A549 (cell line): ENCODE measurements at regions not wholly inside any gene's neighbourhood (a gene's known extent, or its start where the extent isn't known, plus 50 kb on each side); places are given as distances from the start of the nearest gene placed in this dataset.

Experiments used
- ATAC-seq, 2 experiments: fragments of 200-7000 bp in 1 of 2; fragments of >200 bp in 1 of 2; cut with Nextera tagmentation in 1 of 2; cut with Tn5 transposase in 1 of 2; 3 replicates each; pipeline versions ENCODE4 v1.8.0 to v1.9.1; 2018 to 2020; ENCODE audit warnings: mild to moderate bottlenecking in 1 of 2, moderate library complexity in 1 of 2
- CTCF ChIA-PET: fragments of 300-600 bp; sonication (Branson Sonifier 250); formaldehyde crosslinking; extraction: SDS; loops from one replicate; lab custom pipeline; 2021; ENCODE audit warnings: antibody characterized with exemption, inconsistent platforms; lab: Yijun Ruan, JAX
- POLR2A ChIA-PET: fragments of 350-600 bp; formaldehyde crosslinking; extraction: SDS; loops from one replicate; lab custom pipeline; 2021; ENCODE audit warnings: antibody characterized with exemption, inconsistent platforms; lab: Yijun Ruan, JAX
- DNase-seq, 2 experiments: peaks; one replicate each; pipeline versions ENCODE4 v3.0.0 to v3.0.0-alpha.2; 2011 to 2016; ENCODE audit warnings: low read depth in 1 of 2, low spot score in 1 of 2
- FAIRE-seq: peaks from 2 replicates; lab custom pipeline; 2011; peaks lifted over from hg19 to GRCh38; lab: Jason Lieb, UNC
- H3K27ac ChIP-seq, 2 experiments: fragments of >200 bp; sonication (Bioruptor Twin); formaldehyde crosslinking; 3 replicates each; pipeline ENCODE4 v1.5.1; 2016 to 2017
- H3K4me1 ChIP-seq: fragments of >200 bp; sonication (Bioruptor Twin); formaldehyde crosslinking; 3 replicates; pipeline ENCODE4 v1.6.1; 2016
- H3K4me2 ChIP-seq: fragments of >200 bp; sonication (Bioruptor Twin); formaldehyde crosslinking; 3 replicates; pipeline ENCODE4 v1.6.1; 2016
- H3K4me3 ChIP-seq: fragments of >200 bp; sonication (Bioruptor Twin); formaldehyde crosslinking; 3 replicates; pipeline ENCODE4 v1.5.1; 2016
- H3K9me3 ChIP-seq: fragments of >200 bp; sonication (Bioruptor Twin); formaldehyde crosslinking; 3 replicates; pipeline ENCODE4 v1.6.1; 2016
- CBX8 ChIP-seq: fragments of 200-600 bp; sonication (generic); IDR thresholded peaks from 2 replicates; pipeline ENCODE4 v1.6.1; 2016
- EHF ChIP-seq: fragments of 250-450 bp; sonication (Bioruptor Pico); IDR thresholded peaks from 2 replicates; pipeline ENCODE4 v1.5.0; 2020; ENCODE audit warnings: mild to moderate bottlenecking
- FOXS1 ChIP-seq: fragments of 250-450 bp; sonication (Bioruptor Pico); IDR thresholded peaks from 2 replicates; pipeline ENCODE4 v1.5.0; 2020; ENCODE audit warnings: mild to moderate bottlenecking, moderate library complexity
- HDAC2 ChIP-seq: fragments of 200-600 bp; sonication (generic); IDR thresholded peaks from 2 replicates; pipeline ENCODE4 v1.6.1; 2016
- JUN ChIP-seq, 2 experiments: fragments of >200 bp; sonication (Bioruptor Twin); formaldehyde crosslinking; IDR thresholded peaks; 2 replicates in 1 of 2; 3 replicates in 1 of 2; pipeline ENCODE4 v1.6.1; 2016 to 2017
- MAZ ChIP-seq: fragments of 150-350 bp; IDR thresholded peaks from 2 replicates; pipeline ENCODE4 v1.6.1; 2014; ENCODE audit warnings: antibody characterized with exemption, low read depth, low read length, borderline replicate concordance
- PHF8 ChIP-seq: fragments of 200-600 bp; sonication (generic); IDR thresholded peaks from 2 replicates; pipeline ENCODE4 v1.6.1; 2016; ENCODE audit warnings: low read depth, mild to moderate bottlenecking, antibody characterized with exemption, moderate library complexity, borderline replicate concordance
- RAD21 ChIP-seq, 2 experiments: fragments of >200 bp in 1 of 2; sonication (Bioruptor Twin) in 1 of 2; formaldehyde crosslinking in 1 of 2; IDR thresholded peaks in 1 of 2; conservative IDR thresholded peaks in 1 of 2; 2 replicates in 1 of 2; 3 replicates in 1 of 2; pipeline ENCODE4 v1.6.1; 2012 to 2018; ENCODE audit warnings: inconsistent platforms in 1 of 2
- RFX5 ChIP-seq: fragments of 450-650 bp; IDR thresholded peaks from 2 replicates; pipeline ENCODE4 v1.7.1; 2014; ENCODE audit warnings: antibody characterized with exemption, mild to moderate bottlenecking, moderate library complexity
- SMC3 ChIP-seq: fragments of >200 bp; sonication (Bioruptor Twin); formaldehyde crosslinking; IDR thresholded peaks from 3 replicates; pipeline ENCODE4 v1.6.1; 2018; ENCODE audit warnings: inconsistent platforms
- WGBS: methylation state at CpG from one replicate; pipeline ENCODE4 v1.1.6; 2017; ENCODE audit errors: missing lambda C conversion rate; 5-methylcytosine and 5-hydroxymethylcytosine counted together
- TF ChIP-seq, protein P1 (sequence below): fragments of >200 bp; sonication (Bioruptor Twin); formaldehyde crosslinking; IDR thresholded peaks from 2 replicates; pipeline ENCODE4 v1.6.1; 2016
- TF ChIP-seq, protein P2 (sequence below): IDR thresholded peaks from 2 replicates; pipeline ENCODE4 v1.6.1; 2012
- TF ChIP-seq, protein P3 (sequence below): fragments of >200 bp; sonication (Bioruptor Twin); formaldehyde crosslinking; IDR thresholded peaks from 3 replicates; pipeline ENCODE4 v1.6.1; 2016
- TF ChIP-seq, protein P4 (sequence below): fragments of >200 bp; sonication (Bioruptor Twin); formaldehyde crosslinking; IDR thresholded peaks from 3 replicates; pipeline ENCODE4 v1.5.1; 2016

DNA sequence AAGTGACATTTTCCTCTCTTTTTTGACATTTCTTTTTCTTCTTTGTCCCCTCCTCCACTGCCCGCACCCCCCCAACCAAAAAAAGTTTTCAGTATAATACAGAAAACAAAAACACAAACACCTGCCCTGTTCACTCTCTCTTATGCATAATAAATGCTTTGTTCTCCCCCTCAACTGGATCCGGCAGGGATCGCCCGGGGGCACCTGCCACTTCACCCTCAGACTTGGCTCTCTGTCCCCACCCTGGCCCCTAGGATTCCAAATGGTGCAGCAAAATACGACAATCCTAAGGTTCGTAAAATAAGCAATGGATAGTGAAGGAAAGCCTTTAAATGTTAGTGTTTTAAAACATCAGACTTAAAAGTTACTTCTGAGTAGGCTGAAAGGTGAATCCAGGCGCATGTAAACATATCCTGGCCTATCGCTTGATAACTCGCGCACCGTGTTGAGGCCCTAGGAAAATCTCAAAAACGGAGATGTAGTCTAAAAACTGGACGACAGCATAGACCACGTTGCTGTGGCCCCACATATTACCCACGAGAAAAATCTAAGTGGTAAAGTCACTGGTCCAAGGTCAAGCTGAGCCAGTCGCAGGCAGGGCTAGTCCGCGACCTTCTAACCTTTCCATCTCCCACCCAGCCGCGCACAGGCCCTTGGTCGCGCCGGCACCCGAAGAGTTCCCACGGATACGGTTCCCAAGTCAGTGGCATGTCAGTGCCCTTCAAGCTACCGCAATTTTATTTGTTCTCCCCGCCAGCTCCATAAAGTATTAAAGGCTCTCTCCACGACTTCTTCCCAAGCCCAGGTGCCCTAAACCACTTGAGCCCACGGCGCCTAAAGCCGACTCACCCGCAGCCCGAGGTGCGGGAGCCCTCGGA lies 130.8 kb downstream of the OGFRL1 start:
- peaks cover 33% of the 10 kb centered on the region for H3K4me1 ChIP-seq
- ATAC-seq (peak; percentile 2 to 36; a peak in 4 of 6 replicates), FAIRE-seq (no peak), DNase-seq (no peak)
- H3K27ac ChIP-seq: peak overlapping the region; percentile 85 to 96
- 2% methylated on average over 27 of the region's 36 CpGs for WGBS
- peak overlapping the region; percentile 96 for H3K4me2 ChIP-seq
- CTCF ChIA-PET: interaction anchor here (0.6 to 2.3 kb wide), 4 partner anchors 12 to 35 kb away, joined by 3 to 10 read pairs (median 4); no protein-coding TSS in a partner anchor
- POLR2A ChIA-PET: interaction anchor here (0.9 to 1.2 kb wide), 2 partner anchors 24 to 25 kb away, joined by 3 to 5 read pairs; no protein-coding TSS in a partner anchor
- TF ChIP-seq, protein P1, sequence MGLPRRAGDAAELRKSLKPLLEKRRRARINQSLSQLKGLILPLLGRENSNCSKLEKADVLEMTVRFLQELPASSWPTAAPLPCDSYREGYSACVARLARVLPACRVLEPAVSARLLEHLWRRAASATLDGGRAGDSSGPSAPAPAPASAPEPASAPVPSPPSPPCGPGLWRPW: no peak
- TF ChIP-seq HDAC2 (no peak), SMC3 (no peak), FOXS1 (CRISPR knock-in tag) (no peak)
- TF ChIP-seq, protein P2, sequence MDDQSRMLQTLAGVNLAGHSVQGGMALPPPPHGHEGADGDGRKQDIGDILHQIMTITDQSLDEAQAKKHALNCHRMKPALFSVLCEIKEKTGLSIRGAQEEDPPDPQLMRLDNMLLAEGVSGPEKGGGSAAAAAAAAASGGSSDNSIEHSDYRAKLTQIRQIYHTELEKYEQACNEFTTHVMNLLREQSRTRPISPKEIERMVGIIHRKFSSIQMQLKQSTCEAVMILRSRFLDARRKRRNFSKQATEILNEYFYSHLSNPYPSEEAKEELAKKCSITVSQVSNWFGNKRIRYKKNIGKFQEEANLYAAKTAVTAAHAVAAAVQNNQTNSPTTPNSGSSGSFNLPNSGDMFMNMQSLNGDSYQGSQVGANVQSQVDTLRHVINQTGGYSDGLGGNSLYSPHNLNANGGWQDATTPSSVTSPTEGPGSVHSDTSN: no peak
- H3K4me3 ChIP-seq: peak overlapping the region; percentile 91
- H3K9me3 ChIP-seq: no peaks in the 10 kb centered on the region

DNA sequence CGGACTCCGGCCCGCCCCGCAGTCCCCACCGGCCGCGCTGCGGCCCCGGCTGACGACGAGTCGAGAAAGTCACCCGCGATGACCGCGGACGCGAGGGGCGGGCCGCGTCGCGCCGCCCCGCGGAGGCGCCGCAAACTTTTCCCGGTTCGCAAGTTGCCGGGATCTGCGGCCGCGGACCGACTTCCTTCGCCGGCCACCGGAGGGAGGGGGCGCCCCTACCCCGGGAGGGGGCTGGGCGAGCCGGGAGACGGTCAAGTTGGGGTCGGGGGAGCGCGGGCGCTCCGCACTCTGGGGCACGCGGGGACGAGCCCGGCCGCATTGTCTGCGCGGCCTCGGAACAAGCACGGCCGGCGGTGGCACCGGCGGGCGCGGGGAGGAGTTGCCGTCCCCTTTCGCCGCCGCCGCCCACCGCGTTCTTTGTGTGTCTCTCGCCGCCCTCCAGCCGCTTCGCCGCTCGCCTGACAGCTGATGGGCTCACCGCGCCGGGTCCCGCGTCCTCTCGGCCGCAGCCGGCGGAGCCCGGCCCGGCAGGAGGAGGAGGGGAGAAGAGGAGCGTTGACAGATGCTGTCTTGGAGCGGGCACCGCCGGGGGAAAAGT lies 131.6 kb downstream of the OGFRL1 start:
- Histone ChIP-seq H3K4me1 (peaks cover 25% of the 10 kb centered on the region), H3K9me3 (no peaks in the 10 kb centered on the region), H3K4me2 (peak overlapping the region; percentile 96), H3K27ac (peak overlapping the region; percentile 85 to 96), H3K4me3 (peak overlapping the region; percentile 91)
- ChIA-PET CTCF (interaction anchor here (0.6 to 2.3 kb wide), 4 partner anchors 8 to 22 kb away, joined by 3 to 10 read pairs (median 4); no protein-coding TSS in a partner anchor), POLR2A (interaction anchor here (0.7 to 1.4 kb wide), 4 partner anchors 9 to 24 kb away, joined by 3 to 8 read pairs (median 4); no protein-coding TSS in a partner anchor)
- DNase-seq (no peak), ATAC-seq (peak; percentile 70 to 75), FAIRE-seq (no peak)
- TF ChIP-seq, protein P3, sequence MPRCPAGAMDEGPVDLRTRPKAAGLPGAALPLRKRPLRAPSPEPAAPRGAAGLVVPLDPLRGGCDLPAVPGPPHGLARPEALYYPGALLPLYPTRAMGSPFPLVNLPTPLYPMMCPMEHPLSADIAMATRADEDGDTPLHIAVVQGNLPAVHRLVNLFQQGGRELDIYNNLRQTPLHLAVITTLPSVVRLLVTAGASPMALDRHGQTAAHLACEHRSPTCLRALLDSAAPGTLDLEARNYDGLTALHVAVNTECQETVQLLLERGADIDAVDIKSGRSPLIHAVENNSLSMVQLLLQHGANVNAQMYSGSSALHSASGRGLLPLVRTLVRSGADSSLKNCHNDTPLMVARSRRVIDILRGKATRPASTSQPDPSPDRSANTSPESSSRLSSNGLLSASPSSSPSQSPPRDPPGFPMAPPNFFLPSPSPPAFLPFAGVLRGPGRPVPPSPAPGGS: no peak
- TF ChIP-seq JUN (IDR thresholded peaks at IDR 0.05) (peak in 1 of 2 experiments; percentile 19; a peak in 2 of 5 replicates), RAD21 (conservative IDR thresholded peaks at IDR 0.05 in 1 of 2, IDR thresholded peaks at IDR 0.05 in 1 of 2) (0 out of 5 replicates have a peak, but pooled peaks of 1 of the 2 experiments have one; percentile 17), CBX8 (no peak), PHF8 (peak; percentile 23; the same call in 1 of the 2 replicates), MAZ (no peak), RFX5 (no peak), EHF (CRISPR knock-in tag) (no peak)
- TF ChIP-seq, protein P1: no peak
- TF ChIP-seq, protein P2: no peak
- TF ChIP-seq, protein P4, sequence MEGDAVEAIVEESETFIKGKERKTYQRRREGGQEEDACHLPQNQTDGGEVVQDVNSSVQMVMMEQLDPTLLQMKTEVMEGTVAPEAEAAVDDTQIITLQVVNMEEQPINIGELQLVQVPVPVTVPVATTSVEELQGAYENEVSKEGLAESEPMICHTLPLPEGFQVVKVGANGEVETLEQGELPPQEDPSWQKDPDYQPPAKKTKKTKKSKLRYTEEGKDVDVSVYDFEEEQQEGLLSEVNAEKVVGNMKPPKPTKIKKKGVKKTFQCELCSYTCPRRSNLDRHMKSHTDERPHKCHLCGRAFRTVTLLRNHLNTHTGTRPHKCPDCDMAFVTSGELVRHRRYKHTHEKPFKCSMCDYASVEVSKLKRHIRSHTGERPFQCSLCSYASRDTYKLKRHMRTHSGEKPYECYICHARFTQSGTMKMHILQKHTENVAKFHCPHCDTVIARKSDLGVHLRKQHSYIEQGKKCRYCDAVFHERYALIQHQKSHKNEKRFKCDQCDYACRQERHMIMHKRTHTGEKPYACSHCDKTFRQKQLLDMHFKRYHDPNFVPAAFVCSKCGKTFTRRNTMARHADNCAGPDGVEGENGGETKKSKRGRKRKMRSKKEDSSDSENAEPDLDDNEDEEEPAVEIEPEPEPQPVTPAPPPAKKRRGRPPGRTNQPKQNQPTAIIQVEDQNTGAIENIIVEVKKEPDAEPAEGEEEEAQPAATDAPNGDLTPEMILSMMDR: peak; percentile 17; the same call in 1 of the 3 replicates
- WGBS: no CpG with 5 or more reads among the region's 91 CpGs
